ENCODE measurements at regions not wholly inside any gene's neighbourhood (a gene's known extent, or its start where the extent isn't known, plus 50 kb on each side); places are given as distances from the start of the nearest gene placed in this dataset.

GRCh38 chr5:7980881-7981280 lies 111.9 kb downstream of the MTRR start:
- TF ChIP-seq, protein P1, sequence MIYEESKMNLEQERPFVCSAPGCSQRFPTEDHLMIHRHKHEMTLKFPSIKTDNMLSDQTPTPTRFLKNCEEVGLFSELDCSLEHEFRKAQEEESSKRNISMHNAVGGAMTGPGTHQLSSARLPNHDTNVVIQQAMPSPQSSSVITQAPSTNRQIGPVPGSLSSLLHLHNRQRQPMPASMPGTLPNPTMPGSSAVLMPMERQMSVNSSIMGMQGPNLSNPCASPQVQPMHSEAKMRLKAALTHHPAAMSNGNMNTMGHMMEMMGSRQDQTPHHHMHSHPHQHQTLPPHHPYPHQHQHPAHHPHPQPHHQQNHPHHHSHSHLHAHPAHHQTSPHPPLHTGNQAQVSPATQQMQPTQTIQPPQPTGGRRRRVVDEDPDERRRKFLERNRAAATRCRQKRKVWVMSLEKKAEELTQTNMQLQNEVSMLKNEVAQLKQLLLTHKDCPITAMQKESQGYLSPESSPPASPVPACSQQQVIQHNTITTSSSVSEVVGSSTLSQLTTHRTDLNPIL (CRISPR knock-in tag; IDR thresholded peaks at IDR 0.05; ENCODE audit: low read depth), result no peak
- TF ChIP-seq CSDC2 (CRISPR knock-in tag; IDR thresholded peaks at IDR 0.05) (no peak), ZNF565 (CRISPR knock-in tag; conservative IDR thresholded peaks at IDR 0.05; ENCODE audit: low read depth) (no peak)

Data from SK-N-SH treated with all-trans-retinoic acid at 6 μM for 48 hours (cell line).